CD4-positive, alpha-beta T cell (primary cell): ENCODE measurements at regions not wholly inside any gene's neighbourhood (a gene's known extent, or its start where the extent isn't known, plus 50 kb on each side); places are given as distances from the start of the nearest gene placed in this dataset.

Experiments used
- ATAC-seq: fragments of 200-7000 bp; cut with Tn5 transposase; one replicate; pipeline ENCODE4 v1.10.0; 2022; ENCODE audit warnings: mild to moderate bottlenecking; ENCODE audit not compliant: poor library complexity
- CTCF ChIA-PET: fragments of 350-600 bp; sonication (Branson Sonifier 250); formaldehyde crosslinking; loops from one replicate; lab custom pipeline; 2021; ENCODE audit warnings: antibody characterized with exemption, inconsistent platforms; lab: Charles Lee
- POLR2A ChIA-PET: fragments of 350-600 bp; sonication (Branson Sonifier 250); formaldehyde crosslinking; loops from one replicate; lab custom pipeline; 2021; ENCODE audit warnings: antibody characterized with exemption, inconsistent platforms; lab: Charles Lee
- DNase-seq, 14 experiments: peaks; one replicate each; pipeline ENCODE4 v3.0.0-alpha.2; 2013 to 2020; ENCODE audit warnings: mixed read lengths in 2 of 14
- H3K27ac ChIP-seq, 2 donors: one replicate each; pipeline versions ENCODE4 v1.5.1 to v1.7.0; 2013; ENCODE audit warnings: low read length in 2 of 2, low read depth in 1 of 2, mild to moderate bottlenecking in 1 of 2
- H3K27me3 ChIP-seq, 2 experiments: 1 replicate in 1 of 2; 2 replicates in 1 of 2; pipeline versions ENCODE4 v1.6.1 to v1.7.0; 2013; ENCODE audit warnings: low read length in 2 of 2, control low read depth in 1 of 2, mild to moderate bottlenecking in 1 of 2, moderate library complexity in 1 of 2; ENCODE audit not compliant: insufficient read depth in 2 of 2, control insufficient read depth in 1 of 2
- H3K36me3 ChIP-seq: one replicate; pipeline ENCODE4 v1.6.1; 2013; ENCODE audit warnings: low read length, control low read depth; ENCODE audit not compliant: insufficient read depth
- H3K4me1 ChIP-seq: one replicate; pipeline ENCODE4 v1.6.1; 2013; ENCODE audit warnings: low read length, control low read depth; ENCODE audit not compliant: insufficient read depth
- H3K4me3 ChIP-seq: one replicate; pipeline ENCODE4 v1.5.1; 2013; ENCODE audit warnings: mild to moderate bottlenecking, low read length, moderate library complexity
- H3K9me3 ChIP-seq, 2 experiments: 1 replicate in 1 of 2; 2 replicates in 1 of 2; pipeline versions ENCODE4 v1.6.1 to v1.7.0; 2013; ENCODE audit warnings: low read length in 2 of 2, mild to moderate bottlenecking in 2 of 2, control low read depth in 1 of 2, moderate library complexity in 1 of 2; ENCODE audit not compliant: control insufficient read depth in 1 of 2, insufficient read depth in 1 of 2
- H3K27ac Mint-ChIP-seq: one replicate; pipeline ENCODE4 v1.8.0; 2020; ENCODE audit warnings: mixed read lengths
- H3K27me3 Mint-ChIP-seq: one replicate; pipeline ENCODE4 v1.8.0; 2021; ENCODE audit warnings: mixed read lengths
- H3K36me3 Mint-ChIP-seq: one replicate; pipeline ENCODE4 v1.8.0; 2021; ENCODE audit warnings: low read depth, mixed read lengths
- H3K4me1 Mint-ChIP-seq: one replicate; pipeline ENCODE4 v1.8.0; 2021; ENCODE audit warnings: low read depth, mixed read lengths
- H3K4me3 Mint-ChIP-seq: one replicate; pipeline ENCODE4 v1.8.0; 2020; ENCODE audit warnings: mild to moderate bottlenecking, mixed read lengths
- H3K9me3 Mint-ChIP-seq: one replicate; pipeline ENCODE4 v1.8.0; 2020; ENCODE audit warnings: mixed read lengths
- CTCF ChIP-seq: fragments of 200-600 bp; IDR thresholded peaks from one replicate; pipeline ENCODE4 v1.8.0; 2022; ENCODE audit warnings: antibody characterized with exemption, mild to moderate bottlenecking
- intact Hi-C, 2 experiments: fragments of 100-400 bp; cut with DNase I in 1 of 2; cut with micrococcal nuclease in 1 of 2; formaldehyde crosslinking; loops; one replicate each; pipeline versions ENCODE4 v1.15.1 to v1.9.0; 2023 to 2025; cut with DNase I, micrococcal nuclease

DNA sequence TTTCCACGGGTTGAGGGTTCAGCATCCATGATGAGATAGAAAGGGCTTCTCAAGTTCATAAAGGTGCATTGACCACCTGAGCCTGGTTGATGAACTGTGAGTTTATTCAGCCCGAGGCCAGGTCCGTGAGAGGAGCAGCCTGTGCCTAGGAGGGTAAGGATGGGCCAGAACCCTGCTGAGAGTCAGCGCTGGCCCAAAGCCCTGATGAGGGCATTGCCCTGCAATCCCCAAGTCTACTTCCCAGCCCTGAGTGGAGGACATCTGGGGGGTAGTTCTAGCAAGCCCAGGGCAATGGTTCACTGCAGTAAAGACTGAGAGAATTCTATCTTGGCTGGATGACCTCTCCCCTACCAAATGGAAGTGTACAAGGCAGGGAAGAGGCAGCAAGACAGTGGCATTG lies 123.3 kb upstream of the NXT1 start:
- DNase-seq (no peak), ATAC-seq (no peak)
- intact Hi-C loops = no loop called here
- no peak overlapping the region for H3K27ac ChIP-seq
- Mint-ChIP-seq H3K4me1 (no peaks in the 10 kb centered on the region), H3K27ac (no peak overlapping the region), H3K27me3 (peaks cover 13% of the 10 kb centered on the region), H3K9me3 (peaks cover under 1% of the 10 kb centered on the region), H3K36me3 (no peaks in the 10 kb centered on the region), H3K4me3 (no peak overlapping the region)
- H3K27me3 ChIP-seq = peaks cover 0 to 3% of the 10 kb centered on the region in 2 experiments
- no peaks in the 10 kb centered on the region for H3K36me3 ChIP-seq
- no peak for TF ChIP-seq CTCF
- H3K9me3 ChIP-seq = peaks cover 4 to 19% of the 10 kb centered on the region in 2 experiments
- H3K4me1 ChIP-seq = no peaks in the 10 kb centered on the region
- ChIA-PET POLR2A (no interaction called here), CTCF (no interaction called here)
- H3K4me3 ChIP-seq = no peak overlapping the region

DNA sequence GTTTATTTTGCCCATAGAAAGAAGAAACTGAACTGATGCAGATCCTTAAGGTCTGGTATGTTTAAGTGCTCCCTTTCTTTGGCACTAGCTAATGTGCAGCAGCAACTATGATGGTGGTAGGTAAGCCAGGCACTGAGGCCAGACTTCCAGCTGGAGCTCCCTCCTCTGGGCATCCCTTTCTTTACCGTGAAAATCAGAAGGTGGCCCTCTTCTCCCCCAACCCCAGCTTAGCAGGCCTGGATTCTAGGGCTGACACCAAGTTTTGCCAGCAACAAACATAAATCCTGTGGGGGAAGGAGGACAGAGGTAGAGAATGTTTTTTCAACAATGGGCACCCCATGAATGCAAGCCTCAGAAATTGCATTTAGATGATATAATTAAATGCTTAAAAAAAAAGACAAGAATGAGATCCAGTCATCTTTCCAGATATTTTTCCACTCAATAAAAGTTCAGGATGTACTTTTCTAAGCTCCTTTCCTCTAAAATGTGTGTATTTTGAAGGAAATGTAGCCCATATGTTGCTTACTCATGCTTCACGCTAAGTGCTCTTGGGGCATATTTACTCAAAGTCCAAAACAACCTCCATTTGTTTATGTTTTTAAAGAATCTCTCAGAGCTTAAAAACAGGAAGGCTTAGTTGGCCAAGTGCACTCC lies 123.9 kb upstream of the NXT1 start:
- intact Hi-C loops = no loop called here
- peaks cover 11% of the 10 kb centered on the region for H3K27me3 Mint-ChIP-seq
- H3K4me3 ChIP-seq = no peak overlapping the region
- no peaks in the 10 kb centered on the region for H3K4me1 Mint-ChIP-seq
- POLR2A ChIA-PET = no interaction called here
- no peak for DNase-seq
- peaks cover 9 to 13% of the 10 kb centered on the region in 2 experiments for H3K9me3 ChIP-seq
- no peaks in the 10 kb centered on the region for H3K36me3 Mint-ChIP-seq
- no peak for TF ChIP-seq CTCF
- H3K27me3 ChIP-seq = peaks cover 0 to 3% of the 10 kb centered on the region in 2 experiments
- ATAC-seq = no peak
- CTCF ChIA-PET = no interaction called here
- H3K27ac Mint-ChIP-seq = no peak overlapping the region
- H3K4me3 Mint-ChIP-seq = no peak overlapping the region
- H3K27ac ChIP-seq = no peak overlapping the region
- no peaks in the 10 kb centered on the region for H3K36me3 ChIP-seq
- no peaks in the 10 kb centered on the region for H3K4me1 ChIP-seq
- peaks cover 2% of the 10 kb centered on the region for H3K9me3 Mint-ChIP-seq

DNA sequence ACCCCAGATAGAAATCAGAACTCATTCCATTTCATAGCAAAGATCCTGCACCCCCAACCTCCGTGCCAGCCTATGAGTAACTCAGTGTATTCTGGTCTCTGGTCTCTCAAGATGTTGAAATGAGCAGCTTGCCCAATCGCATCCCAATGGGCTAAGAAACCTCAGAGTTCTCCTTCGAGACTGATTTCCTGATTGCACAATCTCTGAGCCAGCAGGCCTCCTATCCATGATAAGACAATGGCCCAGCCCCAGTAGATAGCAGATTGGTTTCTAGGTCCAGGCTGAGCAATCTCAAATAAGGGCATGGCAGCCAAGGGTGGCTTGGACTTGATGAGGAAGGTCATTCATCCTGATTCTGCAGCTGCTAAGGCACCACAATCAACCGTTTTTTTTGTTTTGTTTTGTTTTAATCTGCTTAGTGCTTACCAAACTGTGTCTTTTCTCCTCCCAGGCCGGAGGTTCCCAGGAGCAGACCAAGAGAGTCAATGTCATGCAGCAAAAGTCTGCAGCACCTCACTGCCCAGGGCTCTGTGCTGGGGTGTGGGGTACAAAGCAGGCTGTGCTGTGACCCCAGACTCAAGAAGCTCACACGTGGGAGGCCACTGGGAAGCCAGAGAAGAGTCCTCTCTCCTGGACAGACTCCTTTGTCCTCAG lies 125.1 kb upstream of the NXT1 start:
- H3K27ac ChIP-seq = no peak overlapping the region
- H3K27me3 ChIP-seq = peaks cover 0 to 3% of the 10 kb centered on the region in 2 experiments
- no peak for TF ChIP-seq CTCF
- CTCF ChIA-PET = no interaction called here
- DNase-seq (peak in 2 of 14 experiments; percentile 63 to 72), ATAC-seq (no peak)
- H3K4me3 ChIP-seq = no peak overlapping the region
- Mint-ChIP-seq H3K27me3 (peaks cover 8% of the 10 kb centered on the region), H3K4me1 (no peaks in the 10 kb centered on the region), H3K9me3 (peaks cover 5% of the 10 kb centered on the region), H3K27ac (no peak overlapping the region), H3K36me3 (no peaks in the 10 kb centered on the region), H3K4me3 (no peak overlapping the region)
- H3K4me1 ChIP-seq = no peaks in the 10 kb centered on the region
- H3K9me3 ChIP-seq = peaks cover 5 to 18% of the 10 kb centered on the region in 2 experiments
- intact Hi-C loops = no loop called here
- POLR2A ChIA-PET = no interaction called here
- no peaks in the 10 kb centered on the region for H3K36me3 ChIP-seq
